GM12878 (cell line): ENCODE measurements at regions not wholly inside any gene's neighbourhood (a gene's known extent, or its start where the extent isn't known, plus 50 kb on each side); places are given as distances from the start of the nearest gene placed in this dataset.

Experiments
- ATF2 ChIP-seq: IDR thresholded peaks from 2 replicates; pipeline ENCODE4 v1.6.1; 2012; ENCODE audit warnings: low read length, inconsistent platforms
- CTCF ChIP-seq, 3 experiments: IDR thresholded peaks in 2 of 3; conservative IDR thresholded peaks in 1 of 3; 2 replicates each; pipeline ENCODE4 v1.5.1; 2011; ENCODE audit warnings: low read depth in 3 of 3, low read length in 3 of 3, mild to moderate bottlenecking in 3 of 3, control low read depth in 2 of 3, moderate library complexity in 2 of 3, inconsistent platforms in 1 of 3, mixed read lengths in 1 of 3; ENCODE audit not compliant: control insufficient read depth in 2 of 3, insufficient read depth in 1 of 3; ENCODE audit errors: extremely low read depth in 1 of 3
- GABPA ChIP-seq: IDR thresholded peaks from 2 replicates; pipeline ENCODE4 v1.6.1; 2014; ENCODE audit warnings: antibody characterized with exemption, low read depth, mild to moderate bottlenecking, inconsistent platforms
- HCFC1 ChIP-seq: fragments of 150-350 bp; IDR thresholded peaks from 2 replicates; pipeline ENCODE4 v1.6.1; 2014; ENCODE audit warnings: low read length
- IKZF1 ChIP-seq: fragments of 450-650 bp; conservative IDR thresholded peaks from 2 replicates; pipeline ENCODE4 v1.6.1; 2017; ENCODE audit warnings: antibody characterized with exemption, mild to moderate bottlenecking
- MAX ChIP-seq: IDR thresholded peaks from 2 replicates; pipeline ENCODE4 v1.6.1; 2012; ENCODE audit warnings: low read depth, low read length, improper control_type of control experiment
- MLLT1 ChIP-seq: fragments of 450-650 bp; IDR thresholded peaks from 2 replicates; pipeline ENCODE4 v1.6.1; 2016; ENCODE audit warnings: mild to moderate bottlenecking
- MTA3 ChIP-seq: IDR thresholded peaks from 2 replicates; pipeline ENCODE4 v1.6.1; 2012; ENCODE audit warnings: low read length, inconsistent platforms, borderline replicate concordance
- POLR2A ChIP-seq: IDR thresholded peaks from 2 replicates; pipeline ENCODE4 v1.6.1; 2011; ENCODE audit warnings: low read depth, mild to moderate bottlenecking, low read length
- POLR2AphosphoS2 ChIP-seq: IDR thresholded peaks from 2 replicates; pipeline ENCODE4 v1.6.1; 2011; ENCODE audit warnings: low read depth, mild to moderate bottlenecking, low read length, improper control_type of control experiment, moderate library complexity
- USF2 ChIP-seq: IDR thresholded peaks from 2 replicates; pipeline ENCODE4 v1.6.1; 2011; ENCODE audit warnings: low read depth, low read length, improper control_type of control experiment, borderline replicate concordance
- ZBTB11 ChIP-seq: fragments of 450-650 bp; formaldehyde crosslinking; IDR thresholded peaks from 2 replicates; pipeline ENCODE4 v1.5.0; 2022; ENCODE audit warnings: mild to moderate bottlenecking, missing genetic modification characterization
- ZBTB40 ChIP-seq: fragments of 450-650 bp; IDR thresholded peaks from 2 replicates; pipeline ENCODE4 v1.6.1; 2016; ENCODE audit warnings: mild to moderate bottlenecking, moderate library complexity, borderline replicate concordance

- TF ChIP-seq ATF2 (no peak), CTCF (IDR thresholded peaks at IDR 0.05 in 2 of 3, conservative IDR thresholded peaks at IDR 0.05 in 1 of 3; ENCODE audit: control insufficient read depth in 2 of 3, extremely low read depth in 1 of 3, insufficient read depth in 1 of 3, low read depth in 3 of 3, low read length in 3 of 3) (no peak), IKZF1 (no peak), GABPA (no peak), POLR2A (no peak), HCFC1 (no peak), MAX (no peak), USF2 (no peak), ZBTB40 (no peak), POLR2AphosphoS2 (no peak), MTA3 (no peak), MLLT1 (no peak), ZBTB11 (CRISPR knock-in tag) (no peak)
Observed at GRCh38 chr10:107826171-107826570, 661.7 kb upstream of the SORCS1 start.
